SK-N-SH (cell line): ENCODE measurements at regions not wholly inside any gene's neighbourhood (a gene's known extent, or its start where the extent isn't known, plus 50 kb on each side); places are given as distances from the start of the nearest gene placed in this dataset.
A peak's percentile ranks its signal among the peaks of the same experiment; 100 is the strongest.

ENCODE experiments used
- CTCF ChIP-seq: fragments of 200-600 bp; sonication (generic); IDR thresholded peaks from 2 replicates; pipeline ENCODE4 v1.6.1; 2017; ENCODE audit warnings: antibody characterized with exemption, mild to moderate bottlenecking, moderate library complexity
- EP300 ChIP-seq, 2 experiments: IDR thresholded peaks; 2 replicates each; pipeline versions ENCODE4 v1.4.0 to v1.6.1; 2012; ENCODE audit warnings: borderline replicate concordance in 1 of 2, low read depth in 1 of 2, low read length in 1 of 2
- FOXM1 ChIP-seq: IDR thresholded peaks from 2 replicates; pipeline ENCODE4 v1.4.0; 2012; ENCODE audit warnings: low read depth, mild to moderate bottlenecking
- MXI1 ChIP-seq: IDR thresholded peaks from 2 replicates; pipeline ENCODE4 v1.6.1; 2012; ENCODE audit warnings: mild to moderate bottlenecking, low read depth, low read length, improper control_type of control experiment
- POLR2AphosphoS5 ChIP-seq: IDR thresholded peaks from 2 replicates; pipeline ENCODE4 v1.6.1; 2012; ENCODE audit warnings: low read depth, low read length
- REST ChIP-seq: IDR thresholded peaks from 2 replicates; pipeline ENCODE4 v1.6.1; 2012; ENCODE audit warnings: mild to moderate bottlenecking, low read depth, low read length, moderate library complexity
- RFX5 ChIP-seq: IDR thresholded peaks from 2 replicates; pipeline ENCODE4 v1.6.1; 2012; ENCODE audit warnings: mild to moderate bottlenecking, improper control_type of control experiment, low read length
- SIN3A ChIP-seq: IDR thresholded peaks from 2 replicates; pipeline ENCODE4 v1.6.1; 2012; ENCODE audit warnings: low read depth, mild to moderate bottlenecking, low read length, moderate library complexity, borderline replicate concordance
- SMC3 ChIP-seq: IDR thresholded peaks from 2 replicates; pipeline ENCODE4 v1.6.1; 2012; ENCODE audit warnings: low read depth, low read length, improper control_type of control experiment
- USF2 ChIP-seq: fragments of 150-350 bp; IDR thresholded peaks from 2 replicates; pipeline ENCODE4 v1.6.1; 2017; ENCODE audit warnings: antibody characterized with exemption, low read length, low read depth, borderline replicate concordance

- TF ChIP-seq CTCF (no peak), POLR2AphosphoS5 (no peak), MXI1 (no peak), SIN3A (no peak), REST (no peak), RFX5 (no peak), FOXM1 (no peak), EP300 (IDR thresholded peaks at IDR 0.05; ENCODE audit: borderline replicate concordance in 1 of 2, low read depth in 1 of 2, low read length in 1 of 2) (peak in 1 of 2 experiments; percentile 8; a peak in 1 of 4 replicates), USF2 (no peak), SMC3 (no peak)
Observed at GRCh38 chr2:39938035-39938835, 159.2 kb upstream of the THUMPD2 start.
